ENCODE measurements at regions not wholly inside any gene's neighbourhood (a gene's known extent, or its start where the extent isn't known, plus 50 kb on each side); places are given as distances from the start of the nearest gene placed in this dataset.

GRCh38 chr10:122754491-122755235 is 55.0 kb upstream of the C10orf120 start:
- H3K4ac ChIP-seq (ENCODE audit: low read depth, low read length) = no peak overlapping the region
- H4K91ac ChIP-seq (ENCODE audit: insufficient read length, low read depth, low read length) = no peak overlapping the region
- H3K9me3 ChIP-seq (ENCODE audit: control insufficient read depth, low read depth, low read length) = peaks cover 5% of the 10 kb centered on the region
- no peaks in the 10 kb centered on the region for H3K27me3 ChIP-seq (ENCODE audit: insufficient read depth, low read length)
- no peak overlapping the region for H2AK5ac ChIP-seq (ENCODE audit: insufficient read length, low read length)
- H3K9ac ChIP-seq (ENCODE audit: extremely low read depth, insufficient read length, low read length) = no peak overlapping the region
- H4K8ac ChIP-seq (replicated peaks; ENCODE audit: insufficient read length, low read depth, low read length) = no peak overlapping the region
- H3K36me3 Mint-ChIP-seq (ENCODE audit: insufficient read depth in 1 of 3, low read depth in 3 of 3) = peaks cover 0 to 5% (median 3%) of the 10 kb centered on the region in 3 experiments; a peak in 4 of 7 replicates
- H3K27me3 Mint-ChIP-seq (ENCODE audit: low read depth) = no peaks in the 10 kb centered on the region; the same call in 1 of the 2 replicates
- no peak overlapping the region for H2BK15ac ChIP-seq (ENCODE audit: low read depth, low read length)
- no peaks in the 10 kb centered on the region for H4K20me1 ChIP-seq (ENCODE audit: control insufficient read depth, insufficient read depth, insufficient read length)
- no peaks in the 10 kb centered on the region for H3K23me2 ChIP-seq (ENCODE audit: insufficient read length, low read depth, low read length, poor library complexity, severe bottlenecking)
- no peak overlapping the region for H2BK5ac ChIP-seq (ENCODE audit: insufficient read length, low read length)
- no peaks in the 10 kb centered on the region for H3K79me1 ChIP-seq (ENCODE audit: insufficient read depth, low read depth, low read length, poor library complexity, severe bottlenecking)
- H3K4me1 ChIP-seq (ENCODE audit: insufficient read depth, low read length) = no peaks in the 10 kb centered on the region
- no peak overlapping the region for H2BK12ac ChIP-seq (ENCODE audit: insufficient read length, low read depth, low read length)
- no peak overlapping the region for H3K18ac ChIP-seq (ENCODE audit: insufficient read length, low read depth, low read length)
- H4K5ac ChIP-seq (ENCODE audit: insufficient read length, low read depth, low read length) = no peak overlapping the region
- no peak overlapping the region for H3K23ac ChIP-seq (ENCODE audit: insufficient read length, low read depth, low read length)
- H3T11ph ChIP-seq (ENCODE audit: low read length) = no peak overlapping the region
- peak overlapping the region in 1 of 3 experiments; percentile 71; a peak in 1 of 7 replicates for H3K27ac Mint-ChIP-seq
- no peak overlapping the region for H2AFZ ChIP-seq (ENCODE audit: low read length)
- no peak overlapping the region for H3K56ac ChIP-seq (ENCODE audit: insufficient read length, low read depth, low read length)
- no peak overlapping the region for H3K4me3 Mint-ChIP-seq
- no peak overlapping the region for H2BK20ac ChIP-seq (ENCODE audit: low read depth, low read length, poor library complexity, severe bottlenecking)
- H3K79me2 ChIP-seq (ENCODE audit: insufficient read depth, low read length) = no peaks in the 10 kb centered on the region
- no peak for TF ChIP-seq CTCF (conservative IDR thresholded peaks at IDR 0.05)
- no peak overlapping the region for H3K14ac ChIP-seq (ENCODE audit: insufficient read depth, low read length)
- no peak overlapping the region for H3K27ac ChIP-seq (ENCODE audit: insufficient read length, low read depth, low read length)
- no peak overlapping the region for H3K4me2 ChIP-seq (ENCODE audit: insufficient read depth, insufficient read length, low read length)
- H3K4me1 Mint-ChIP-seq = no peaks in the 10 kb centered on the region
- H2BK120ac ChIP-seq (ENCODE audit: low read depth, low read length, poor library complexity, severe bottlenecking) = no peak overlapping the region
- WGBS (ENCODE audit: extremely low coverage, insufficient read length, low lambda C conversion rate) = 100% methylated on average over 1 of the region's 11 CpGs
- DNase-seq = no peak
- H3K9me3 Mint-ChIP-seq = peaks cover 24 to 25% of the 10 kb centered on the region in 2 experiments
